Kidney (tissue), 13 donors: ENCODE measurements at regions not wholly inside any gene's neighbourhood (a gene's known extent, or its start where the extent isn't known, plus 50 kb on each side); places are given as distances from the start of the nearest gene placed in this dataset.

Source experiments
- DNase-seq, 5 donors: peaks; one replicate each; pipeline ENCODE4 v3.0.0-alpha.2; 2013 to 2020
- FAIRE-seq: peaks from 2 replicates; lab custom pipeline; 2012; peaks lifted over from hg19 to GRCh38; lab: Jason Lieb, UNC
- H3K27ac ChIP-seq, 2 donors: one replicate each; pipeline ENCODE4 v1.7.0; 2013; ENCODE audit warnings: low read depth in 2 of 2, low read length in 2 of 2, inconsistent platforms in 1 of 2
- H3K27me3 ChIP-seq: one replicate; pipeline ENCODE4 v1.7.1; 2013; ENCODE audit warnings: low read length, inconsistent platforms; ENCODE audit not compliant: control insufficient read depth, insufficient read depth
- H3K36me3 ChIP-seq, 3 donors: one replicate each; pipeline versions ENCODE4 v1.7.0 to v1.7.1; 2013; ENCODE audit warnings: low read length in 3 of 3, control low read depth in 1 of 3, inconsistent platforms in 1 of 3; ENCODE audit not compliant: insufficient read depth in 3 of 3, control insufficient read depth in 2 of 3
- H3K4me1 ChIP-seq, 3 donors: one replicate each; pipeline versions ENCODE4 v1.7.0 to v1.7.1; 2013; ENCODE audit warnings: low read length in 3 of 3, inconsistent platforms in 1 of 3, low read depth in 1 of 3; ENCODE audit not compliant: control insufficient read depth in 2 of 3, insufficient read depth in 2 of 3
- H3K4me3 ChIP-seq, 3 donors: one replicate each; pipeline versions ENCODE4 v1.7.0 to v1.8.1; 2013; ENCODE audit warnings: low read length in 3 of 3, control low read depth in 1 of 3, inconsistent platforms in 1 of 3
- H3K9ac ChIP-seq, 3 donors: one replicate each; pipeline versions ENCODE4 v1.7.0 to v1.7.1; 2013; ENCODE audit warnings: low read length in 3 of 3, control low read depth in 1 of 3, inconsistent platforms in 1 of 3
- H3K9me3 ChIP-seq, 3 donors: one replicate each; pipeline versions ENCODE4 v1.7.0 to v1.7.1; 2013; ENCODE audit warnings: low read length in 3 of 3, control low read depth in 1 of 3, inconsistent platforms in 1 of 3; ENCODE audit not compliant: control insufficient read depth in 2 of 3, insufficient read depth in 1 of 3
- CTCF ChIP-seq: IDR thresholded peaks from 3 replicates; pipeline ENCODE4 v1.5.1; 2012; ENCODE audit warnings: mild to moderate bottlenecking, moderate library complexity, borderline replicate concordance; ENCODE audit not compliant: insufficient read depth; ENCODE audit errors: extremely low read depth
- intact Hi-C: fragments of 100-400 bp; cut with DNase I; formaldehyde crosslinking; loops from one replicate; pipeline ENCODE4 v1.11.1; 2022
- donor health status: control.
- donor health status: control.
- donor health status: control.
- donor health status: control.
- donor health status: control.
- donor health status: DM: yes; HTN: yes; CAD: no.
- donor health status: Normal renal cell carcinoma (clear cell type).

- no peaks in the 10 kb centered on the region for H3K36me3 ChIP-seq
These were observed 88.0 kb upstream of the RAB27B start for GRCh38 chr18:54740136-54740846.

GRCh38 chr18:54742120-54742519, 86.2 kb upstream of the RAB27B start:
- Histone ChIP-seq H3K9ac (no peak overlapping the region), H3K36me3 (no peaks in the 10 kb centered on the region), H3K4me3 (no peak overlapping the region), H3K27ac (no peak overlapping the region), H3K9me3 (no peaks in the 10 kb centered on the region), H3K27me3 (no peaks in the 10 kb centered on the region), H3K4me1 (no peaks in the 10 kb centered on the region)
- no peak for FAIRE-seq
- TF ChIP-seq CTCF, result no peak
- intact Hi-C loops, result no loop called here
- no peak for DNase-seq

More at GRCh38 chr18:54740136-54740846, 88.0 kb upstream of the RAB27B start:
- no peaks in the 10 kb centered on the region for H3K4me1 ChIP-seq
- H3K9me3 ChIP-seq, result no peaks in the 10 kb centered on the region
- DNase-seq (no peak), FAIRE-seq (no peak)
- H3K27ac ChIP-seq, result no peak overlapping the region
- H3K4me3 ChIP-seq, result no peak overlapping the region
- TF ChIP-seq CTCF, result no peak
- intact Hi-C loops, result no loop called here
- no peaks in the 10 kb centered on the region for H3K27me3 ChIP-seq
- no peak overlapping the region for H3K9ac ChIP-seq

- intact Hi-C loops, result no loop called here
- no peak overlapping the region for H3K27ac ChIP-seq
- no peaks in the 10 kb centered on the region for H3K9me3 ChIP-seq
- DNase-seq (peak in 2 of 5 donors; percentile 24 to 41), FAIRE-seq (no peak)
- H3K36me3 ChIP-seq, result no peaks in the 10 kb centered on the region
- no peaks in the 10 kb centered on the region for H3K4me1 ChIP-seq
- no peak overlapping the region for H3K4me3 ChIP-seq
- no peak for TF ChIP-seq CTCF
- H3K27me3 ChIP-seq, result no peaks in the 10 kb centered on the region
- H3K9ac ChIP-seq, result no peak overlapping the region
These were observed 85.3 kb upstream of the RAB27B start for GRCh38 chr18:54742659-54743604.
